Lower lobe of right lung (tissue), 2 donors: ENCODE measurements at regions not wholly inside any gene's neighbourhood (a gene's known extent, or its start where the extent isn't known, plus 50 kb on each side); places are given as distances from the start of the nearest gene placed in this dataset.

Experiments used
- ATAC-seq, 2 donors: fragments of 200-7000 bp; cut with Tn5 transposase; one replicate each; pipeline ENCODE4 v1.9.1; 2020 to 2022; ENCODE audit warnings: mild to moderate bottlenecking in 2 of 2, moderate library complexity in 2 of 2
- DNase-seq: peaks from one replicate; pipeline ENCODE4 v3.0.0-alpha.2; 2020
- H3K27ac ChIP-seq: fragments of 200-600 bp; one replicate; pipeline ENCODE4 v1.8.0; 2022
- H3K27me3 ChIP-seq: fragments of 200-600 bp; one replicate; pipeline ENCODE4 v1.8.0; 2022; ENCODE audit warnings: low read depth
- H3K36me3 ChIP-seq: fragments of 200-600 bp; one replicate; pipeline ENCODE4 v1.8.0; 2022; ENCODE audit warnings: mild to moderate bottlenecking
- H3K4me1 ChIP-seq: fragments of 200-600 bp; one replicate; pipeline ENCODE4 v1.8.0; 2022
- H3K4me3 ChIP-seq: fragments of 200-600 bp; one replicate; pipeline ENCODE4 v1.8.0; 2022; ENCODE audit warnings: mild to moderate bottlenecking
- H3K9me3 ChIP-seq: fragments of 200-600 bp; one replicate; pipeline ENCODE4 v1.8.0; 2022
- CTCF ChIP-seq: fragments of 200-600 bp; IDR thresholded peaks from one replicate; pipeline ENCODE4 v1.8.0; 2022; ENCODE audit warnings: antibody characterized with exemption, mild to moderate bottlenecking
- intact Hi-C: fragments of 100-400 bp; cut with DNase I; formaldehyde crosslinking; loops from one replicate; pipeline ENCODE4 v1.11.0; 2022
- donor health status: DM: no; HTN: yes; CAD: no; lungs with severe emphysema.

- H3K9me3 ChIP-seq = no peaks in the 10 kb centered on the region
- no peak overlapping the region for H3K4me3 ChIP-seq
- no peak for DNase-seq
- intact Hi-C loops = no loop called here
- H3K27ac ChIP-seq = no peak overlapping the region
- ATAC-seq = no peak
- no peaks in the 10 kb centered on the region for H3K36me3 ChIP-seq
- H3K4me1 ChIP-seq = no peaks in the 10 kb centered on the region
- no peak for TF ChIP-seq CTCF
- peaks cover 39% of the 10 kb centered on the region for H3K27me3 ChIP-seq
These were observed 123.3 kb upstream of the LHX5 start for GRCh38 chr12:113594967-113595366.

GRCh38 chr12:113591480-113591974, 119.9 kb upstream of the LHX5 start:
- H3K36me3 ChIP-seq = no peaks in the 10 kb centered on the region
- H3K27ac ChIP-seq = no peak overlapping the region
- H3K9me3 ChIP-seq = no peaks in the 10 kb centered on the region
- peaks cover 45% of the 10 kb centered on the region for H3K27me3 ChIP-seq
- intact Hi-C loops = no loop called here
- TF ChIP-seq CTCF = no peak
- DNase-seq (peak; percentile 66), ATAC-seq (peak in 1 of 2 donors; percentile 63)
- peak overlapping the region; percentile 13 for H3K4me3 ChIP-seq
- no peaks in the 10 kb centered on the region for H3K4me1 ChIP-seq

GRCh38 chr12:113589437-113589836, 117.8 kb upstream of the LHX5 start:
- DNase-seq (no peak), ATAC-seq (no peak)
- H3K36me3 ChIP-seq = no peaks in the 10 kb centered on the region
- H3K27me3 ChIP-seq = peaks cover 52% of the 10 kb centered on the region
- intact Hi-C loops = no loop called here
- TF ChIP-seq CTCF = no peak
- H3K9me3 ChIP-seq = no peaks in the 10 kb centered on the region
- no peak overlapping the region for H3K4me3 ChIP-seq
- H3K27ac ChIP-seq = no peak overlapping the region
- H3K4me1 ChIP-seq = no peaks in the 10 kb centered on the region

- Histone ChIP-seq H3K4me1 (no peaks in the 10 kb centered on the region), H3K27ac (no peak overlapping the region), H3K9me3 (no peaks in the 10 kb centered on the region), H3K36me3 (no peaks in the 10 kb centered on the region), H3K27me3 (peaks cover 56% of the 10 kb centered on the region), H3K4me3 (no peak overlapping the region)
- TF ChIP-seq CTCF = no peak
- DNase-seq (no peak), ATAC-seq (no peak)
- intact Hi-C loops = no loop called here
These were observed 116.0 kb upstream of the LHX5 start for GRCh38 chr12:113587720-113588119.

GRCh38 chr12:113586461-113586860, 114.8 kb upstream of the LHX5 start:
- no peak overlapping the region for H3K4me3 ChIP-seq
- H3K27me3 ChIP-seq = peaks cover 45% of the 10 kb centered on the region
- no peak overlapping the region for H3K27ac ChIP-seq
- intact Hi-C loops = no loop called here
- no peaks in the 10 kb centered on the region for H3K4me1 ChIP-seq
- H3K36me3 ChIP-seq = no peaks in the 10 kb centered on the region
- no peaks in the 10 kb centered on the region for H3K9me3 ChIP-seq
- DNase-seq (no peak), ATAC-seq (no peak)
- TF ChIP-seq CTCF = no peak
